Right atrium auricular region (tissue), 2 donors: ENCODE measurements at regions not wholly inside any gene's neighbourhood (a gene's known extent, or its start where the extent isn't known, plus 50 kb on each side); places are given as distances from the start of the nearest gene placed in this dataset.

Source experiments
- DNase-seq: peaks from one replicate; pipeline ENCODE4 v3.0.0-alpha.2; 2019; ENCODE audit warnings: low spot score
- H3K27ac ChIP-seq, 2 donors: fragments of 200-600 bp; sonication (generic); 1 replicate in 1 of 2; 2 replicates in 1 of 2; pipeline ENCODE4 v1.5.1; 2016 to 2019
- H3K27me3 ChIP-seq, 2 donors: fragments of 200-600 bp; sonication (generic); one replicate each; pipeline versions ENCODE4 v1.5.1 to v1.6.0; 2017 to 2019
- H3K36me3 ChIP-seq: fragments of 200-600 bp; sonication (generic); one replicate; pipeline ENCODE4 v1.5.1; 2016
- H3K4me1 ChIP-seq, 2 donors: fragments of 200-600 bp; sonication (generic); one replicate each; pipeline versions ENCODE4 v1.5.1 to v1.6.0; 2017 to 2019
- H3K4me3 ChIP-seq, 2 donors: fragments of 200-600 bp; sonication (generic); 1 replicate in 1 of 2; 2 replicates in 1 of 2; pipeline ENCODE4 v1.5.1; 2017 to 2019; ENCODE audit warnings: mild to moderate bottlenecking in 1 of 2, moderate library complexity in 1 of 2
- H3K9me3 ChIP-seq, 2 donors: fragments of 200-600 bp; sonication (generic); one replicate each; pipeline ENCODE4 v1.5.1; 2019
- TF ChIP-seq, protein P1 (sequence below), 2 donors: fragments of 200-600 bp; sonication (generic); IDR thresholded peaks; one replicate each; pipeline ENCODE4 v1.5.1; 2019; ENCODE audit warnings: antibody characterized with exemption in 2 of 2

- H3K36me3 ChIP-seq: no peaks in the 10 kb centered on the region
- no peaks in the 10 kb centered on the region for H3K9me3 ChIP-seq
- H3K4me3 ChIP-seq: no peak overlapping the region
- no peaks in the 10 kb centered on the region for H3K4me1 ChIP-seq
- TF ChIP-seq, protein P1, sequence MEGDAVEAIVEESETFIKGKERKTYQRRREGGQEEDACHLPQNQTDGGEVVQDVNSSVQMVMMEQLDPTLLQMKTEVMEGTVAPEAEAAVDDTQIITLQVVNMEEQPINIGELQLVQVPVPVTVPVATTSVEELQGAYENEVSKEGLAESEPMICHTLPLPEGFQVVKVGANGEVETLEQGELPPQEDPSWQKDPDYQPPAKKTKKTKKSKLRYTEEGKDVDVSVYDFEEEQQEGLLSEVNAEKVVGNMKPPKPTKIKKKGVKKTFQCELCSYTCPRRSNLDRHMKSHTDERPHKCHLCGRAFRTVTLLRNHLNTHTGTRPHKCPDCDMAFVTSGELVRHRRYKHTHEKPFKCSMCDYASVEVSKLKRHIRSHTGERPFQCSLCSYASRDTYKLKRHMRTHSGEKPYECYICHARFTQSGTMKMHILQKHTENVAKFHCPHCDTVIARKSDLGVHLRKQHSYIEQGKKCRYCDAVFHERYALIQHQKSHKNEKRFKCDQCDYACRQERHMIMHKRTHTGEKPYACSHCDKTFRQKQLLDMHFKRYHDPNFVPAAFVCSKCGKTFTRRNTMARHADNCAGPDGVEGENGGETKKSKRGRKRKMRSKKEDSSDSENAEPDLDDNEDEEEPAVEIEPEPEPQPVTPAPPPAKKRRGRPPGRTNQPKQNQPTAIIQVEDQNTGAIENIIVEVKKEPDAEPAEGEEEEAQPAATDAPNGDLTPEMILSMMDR (IDR thresholded peaks at IDR 0.05): no peak
- DNase-seq: no peak
- H3K27me3 ChIP-seq: no peaks in the 10 kb centered on the region
- no peak overlapping the region for H3K27ac ChIP-seq
Observed at GRCh38 chr2:62369541-62370202, 136.3 kb downstream of the TMEM17 start.

GRCh38 chr2:62364791-62365528, 141.0 kb downstream of the TMEM17 start:
- TF ChIP-seq, protein P1 (IDR thresholded peaks at IDR 0.05): no peak
- Histone ChIP-seq H3K27ac (no peak overlapping the region), H3K27me3 (no peaks in the 10 kb centered on the region), H3K9me3 (peaks cover 0 to 6% of the 10 kb centered on the region in 2 donors), H3K4me3 (no peak overlapping the region), H3K36me3 (no peaks in the 10 kb centered on the region), H3K4me1 (no peaks in the 10 kb centered on the region)
- DNase-seq: no peak

DNA sequence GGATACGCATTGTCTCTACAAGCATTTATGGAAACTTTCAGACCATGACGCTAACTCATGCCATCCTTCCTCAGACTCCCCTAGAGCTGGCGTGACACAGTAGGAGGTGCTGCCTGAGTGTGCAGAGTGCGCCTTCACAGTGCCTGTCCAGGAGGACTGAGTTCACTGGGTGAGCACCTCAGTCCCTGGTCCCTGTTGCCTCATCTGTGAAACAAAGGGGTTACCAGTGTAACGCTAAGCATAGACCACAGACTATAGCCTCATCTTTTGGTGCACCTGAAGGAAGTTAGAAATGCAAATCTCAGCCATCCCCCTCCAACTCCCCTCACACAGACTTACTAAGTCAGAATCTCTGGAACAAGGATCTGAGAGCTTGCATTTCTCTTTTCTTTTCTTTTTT, 142.8 kb downstream of the TMEM17 start:
- Histone ChIP-seq H3K36me3 (no peaks in the 10 kb centered on the region), H3K4me3 (no peak overlapping the region), H3K9me3 (peaks cover 0 to 6% of the 10 kb centered on the region in 2 donors), H3K4me1 (no peaks in the 10 kb centered on the region), H3K27me3 (no peaks in the 10 kb centered on the region), H3K27ac (no peak overlapping the region)
- TF ChIP-seq, protein P1 (IDR thresholded peaks at IDR 0.05): no peak
- DNase-seq: no peak

DNA sequence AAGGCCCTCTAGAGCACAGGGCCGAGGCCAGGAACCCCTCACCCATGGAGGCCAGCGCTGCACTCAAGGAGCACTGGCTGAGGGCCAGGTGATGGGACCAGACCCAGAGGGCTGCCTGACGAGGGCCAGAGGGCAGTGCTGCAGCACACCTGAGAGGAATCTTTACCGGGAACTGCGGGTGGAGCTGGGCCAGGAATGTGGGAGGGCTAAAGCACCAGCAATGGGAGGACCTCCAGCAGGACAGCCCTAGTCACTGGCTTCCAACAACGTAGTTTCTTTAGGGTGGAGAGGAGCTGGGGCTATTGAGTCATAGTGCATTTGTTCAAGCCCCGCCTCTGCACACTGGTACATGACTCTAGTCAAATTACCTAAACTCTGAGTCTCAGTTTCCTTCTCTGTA, 143.4 kb downstream of the TMEM17 start:
- TF ChIP-seq, protein P1 (IDR thresholded peaks at IDR 0.05): no peak
- Histone ChIP-seq H3K4me3 (no peak overlapping the region), H3K36me3 (no peaks in the 10 kb centered on the region), H3K9me3 (peaks cover 0 to 6% of the 10 kb centered on the region in 2 donors), H3K27ac (no peak overlapping the region), H3K27me3 (no peaks in the 10 kb centered on the region), H3K4me1 (no peaks in the 10 kb centered on the region)
- DNase-seq: no peak

GRCh38 chr2:62361964-62362363, 144.0 kb downstream of the TMEM17 start:
- Histone ChIP-seq H3K4me3 (no peak overlapping the region), H3K9me3 (peaks cover 0 to 6% of the 10 kb centered on the region in 2 donors), H3K27ac (no peak overlapping the region), H3K4me1 (no peaks in the 10 kb centered on the region), H3K36me3 (no peaks in the 10 kb centered on the region), H3K27me3 (no peaks in the 10 kb centered on the region)
- TF ChIP-seq, protein P1 (IDR thresholded peaks at IDR 0.05): no peak
- DNase-seq: no peak
